ENCODE measurements at regions not wholly inside any gene's neighbourhood (a gene's known extent, or its start where the extent isn't known, plus 50 kb on each side); places are given as distances from the start of the nearest gene placed in this dataset.

DNA sequence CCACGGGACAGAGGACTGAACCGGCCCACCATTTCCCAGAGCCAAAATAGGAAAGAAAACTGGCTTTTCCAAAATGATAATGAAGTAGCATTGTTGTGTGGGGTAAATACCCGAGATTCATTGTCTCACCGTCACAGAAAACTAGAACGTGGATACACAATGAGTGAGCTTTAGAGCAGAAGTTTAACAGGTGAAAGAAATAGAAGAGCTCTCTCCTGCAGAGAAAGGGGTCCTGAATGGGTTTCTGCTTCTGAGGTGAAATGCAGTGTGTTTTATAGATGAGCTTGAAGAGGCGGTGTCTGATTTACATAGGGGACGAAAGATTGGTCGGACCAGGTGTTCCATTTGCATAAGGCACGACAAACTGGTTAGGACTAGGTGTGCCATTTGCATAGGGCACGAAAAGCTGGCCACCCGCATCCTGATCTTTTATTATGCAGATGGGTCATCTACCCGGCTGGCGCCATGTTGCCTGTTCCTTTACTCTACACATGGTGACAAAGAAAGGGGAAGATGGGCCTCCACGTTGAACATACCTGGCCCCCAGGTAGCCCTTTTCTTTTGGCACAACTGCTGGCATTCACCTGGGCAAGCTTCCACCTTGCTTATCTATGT is 118.1 kb downstream of the ATXN3L start:
- TF ChIP-seq, protein P1, sequence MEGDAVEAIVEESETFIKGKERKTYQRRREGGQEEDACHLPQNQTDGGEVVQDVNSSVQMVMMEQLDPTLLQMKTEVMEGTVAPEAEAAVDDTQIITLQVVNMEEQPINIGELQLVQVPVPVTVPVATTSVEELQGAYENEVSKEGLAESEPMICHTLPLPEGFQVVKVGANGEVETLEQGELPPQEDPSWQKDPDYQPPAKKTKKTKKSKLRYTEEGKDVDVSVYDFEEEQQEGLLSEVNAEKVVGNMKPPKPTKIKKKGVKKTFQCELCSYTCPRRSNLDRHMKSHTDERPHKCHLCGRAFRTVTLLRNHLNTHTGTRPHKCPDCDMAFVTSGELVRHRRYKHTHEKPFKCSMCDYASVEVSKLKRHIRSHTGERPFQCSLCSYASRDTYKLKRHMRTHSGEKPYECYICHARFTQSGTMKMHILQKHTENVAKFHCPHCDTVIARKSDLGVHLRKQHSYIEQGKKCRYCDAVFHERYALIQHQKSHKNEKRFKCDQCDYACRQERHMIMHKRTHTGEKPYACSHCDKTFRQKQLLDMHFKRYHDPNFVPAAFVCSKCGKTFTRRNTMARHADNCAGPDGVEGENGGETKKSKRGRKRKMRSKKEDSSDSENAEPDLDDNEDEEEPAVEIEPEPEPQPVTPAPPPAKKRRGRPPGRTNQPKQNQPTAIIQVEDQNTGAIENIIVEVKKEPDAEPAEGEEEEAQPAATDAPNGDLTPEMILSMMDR (IDR thresholded peaks at IDR 0.05): no peak
- no peak overlapping the region for H3K27ac ChIP-seq
- DNase-seq (ENCODE audit: low spot score in 2 of 2): no peak
- no peaks in the 10 kb centered on the region for H3K4me1 ChIP-seq
- H3K9me3 ChIP-seq: no peaks in the 10 kb centered on the region
- no peak overlapping the region for H3K4me3 ChIP-seq
- no peaks in the 10 kb centered on the region for H3K27me3 ChIP-seq
- no peaks in the 10 kb centered on the region for H3K36me3 ChIP-seq
- intact Hi-C loops (cut with DNase I): no loop called here

DNA sequence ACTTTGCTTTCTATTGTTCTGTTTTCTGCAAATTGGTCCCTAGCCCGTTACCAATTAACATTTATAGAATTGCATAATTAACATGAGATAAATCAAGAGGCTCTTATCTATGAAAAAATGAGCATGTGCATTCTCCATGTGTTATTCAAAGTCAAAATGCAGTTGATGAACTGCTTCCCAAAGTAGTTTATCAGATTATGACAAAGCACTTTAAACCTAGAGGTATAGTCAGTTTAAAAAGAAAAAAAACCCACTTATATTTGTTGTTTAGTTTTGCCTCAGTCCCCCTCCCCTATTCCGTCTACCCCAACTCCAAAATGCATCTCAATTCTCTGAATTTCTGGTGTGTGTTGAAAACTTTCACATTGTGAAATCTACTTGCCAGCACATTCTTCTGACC is 119.5 kb downstream of the ATXN3L start:
- H3K4me1 ChIP-seq: no peaks in the 10 kb centered on the region
- intact Hi-C loops (cut with DNase I): no loop called here
- H3K27me3 ChIP-seq: no peaks in the 10 kb centered on the region
- no peak overlapping the region for H3K27ac ChIP-seq
- no peak for DNase-seq (ENCODE audit: low spot score in 2 of 2)
- no peaks in the 10 kb centered on the region for H3K9me3 ChIP-seq
- no peaks in the 10 kb centered on the region for H3K36me3 ChIP-seq
- H3K4me3 ChIP-seq: no peak overlapping the region
- TF ChIP-seq, protein P1 (IDR thresholded peaks at IDR 0.05): no peak

DNA sequence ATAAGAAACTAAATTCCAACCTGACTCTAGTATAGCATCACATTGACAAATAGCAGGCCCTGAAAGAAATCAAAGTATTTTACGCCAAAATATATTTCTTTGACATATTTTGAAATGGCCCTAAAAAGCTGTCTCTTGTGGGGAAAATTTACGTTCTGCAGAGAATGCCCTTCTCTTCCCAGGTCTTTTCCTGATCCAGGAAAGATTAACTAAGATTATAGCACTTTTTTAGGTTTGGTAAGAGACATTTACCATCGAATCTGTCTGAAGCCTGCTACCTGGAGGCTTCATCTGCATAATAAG is 121.1 kb downstream of the ATXN3L start:
- H3K9me3 ChIP-seq: no peaks in the 10 kb centered on the region
- no peaks in the 10 kb centered on the region for H3K36me3 ChIP-seq
- no peak for DNase-seq (ENCODE audit: low spot score in 2 of 2)
- H3K27ac ChIP-seq: no peak overlapping the region
- no peaks in the 10 kb centered on the region for H3K4me1 ChIP-seq
- no peaks in the 10 kb centered on the region for H3K27me3 ChIP-seq
- H3K4me3 ChIP-seq: no peak overlapping the region
- intact Hi-C loops (cut with DNase I): no loop called here
- TF ChIP-seq, protein P1 (IDR thresholded peaks at IDR 0.05): no peak

DNA sequence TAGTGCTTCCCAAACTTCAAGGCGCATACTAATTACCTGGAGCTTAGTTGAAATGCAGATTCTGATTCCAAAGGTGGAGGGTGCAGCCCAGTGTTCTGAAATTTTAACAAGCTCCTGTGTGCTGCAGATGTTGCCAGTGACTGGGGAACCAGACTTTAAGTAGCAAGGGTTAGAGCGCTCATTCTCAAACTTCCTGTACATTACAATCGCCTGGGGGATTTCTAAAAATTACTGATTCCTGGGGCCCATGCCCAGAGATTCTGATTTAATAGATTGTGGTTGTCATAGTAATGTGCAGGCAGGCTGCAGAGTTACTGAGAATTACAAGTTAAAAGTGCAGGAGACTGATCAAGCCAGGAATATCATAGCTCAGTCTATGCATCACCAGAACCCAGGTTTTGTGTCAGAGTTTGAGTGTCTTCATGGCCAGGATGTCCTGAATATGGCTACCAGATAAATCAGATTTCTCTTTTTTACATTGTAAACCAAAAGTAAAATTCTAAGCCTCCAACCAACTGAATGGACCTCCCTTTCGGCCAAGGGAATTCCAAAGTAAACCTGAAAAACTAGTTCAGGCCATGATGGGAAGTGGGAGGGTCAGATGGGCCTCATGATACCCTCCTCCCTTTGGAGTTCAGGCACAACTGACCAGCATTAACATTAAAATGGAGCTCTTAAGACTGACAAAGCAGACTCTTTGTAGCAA is 121.6 kb downstream of the ATXN3L start:
- TF ChIP-seq, protein P1 (IDR thresholded peaks at IDR 0.05): no peak
- H3K4me1 ChIP-seq: no peaks in the 10 kb centered on the region
- intact Hi-C loops (cut with DNase I): no loop called here
- H3K36me3 ChIP-seq: no peaks in the 10 kb centered on the region
- H3K4me3 ChIP-seq: no peak overlapping the region
- H3K27ac ChIP-seq: no peak overlapping the region
- no peak for DNase-seq (ENCODE audit: low spot score in 2 of 2)
- H3K27me3 ChIP-seq: no peaks in the 10 kb centered on the region
- H3K9me3 ChIP-seq: no peaks in the 10 kb centered on the region

DNA sequence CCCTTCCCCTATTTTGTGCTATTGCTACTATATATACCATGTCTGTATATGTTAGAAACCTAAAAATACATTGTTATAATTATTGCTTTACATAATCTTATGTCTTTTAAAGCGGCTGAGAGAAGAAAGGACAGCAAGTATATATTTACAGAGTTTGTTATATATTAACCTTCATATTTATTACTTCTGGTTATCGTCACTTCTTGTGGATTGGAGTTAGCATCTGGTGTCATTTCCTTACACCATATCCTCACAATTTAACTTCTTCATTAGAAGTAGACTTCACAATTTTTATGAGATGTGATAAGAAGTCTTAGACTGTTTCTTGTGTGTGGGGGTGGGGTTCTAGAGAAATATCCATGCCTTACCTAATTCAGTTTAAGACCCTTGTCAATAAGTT is 123.1 kb downstream of the ATXN3L start:
- H3K4me1 ChIP-seq: no peaks in the 10 kb centered on the region
- H3K27ac ChIP-seq: no peak overlapping the region
- H3K27me3 ChIP-seq: no peaks in the 10 kb centered on the region
- TF ChIP-seq, protein P1 (IDR thresholded peaks at IDR 0.05): no peak
- no peaks in the 10 kb centered on the region for H3K36me3 ChIP-seq
- intact Hi-C loops (cut with DNase I): no loop called here
- no peak overlapping the region for H3K4me3 ChIP-seq
- H3K9me3 ChIP-seq: no peaks in the 10 kb centered on the region
- DNase-seq (ENCODE audit: low spot score in 2 of 2): no peak

Data from ascending aorta (tissue), 2 donors.